GM12878 (cell line): ENCODE measurements at regions not wholly inside any gene's neighbourhood (a gene's known extent, or its start where the extent isn't known, plus 50 kb on each side); places are given as distances from the start of the nearest gene placed in this dataset.

Experiments
- CEBPB ChIP-seq, 2 experiments: fragments of 150-350 bp in 1 of 2; IDR thresholded peaks; 2 replicates each; pipeline ENCODE4 v1.6.1; 2012 to 2014; ENCODE audit warnings: low read depth in 2 of 2, low read length in 2 of 2, borderline replicate concordance in 1 of 2, inconsistent platforms in 1 of 2
- CTCF ChIP-seq, 3 experiments: IDR thresholded peaks in 2 of 3; conservative IDR thresholded peaks in 1 of 3; 2 replicates each; pipeline ENCODE4 v1.5.1; 2011; ENCODE audit warnings: low read depth in 3 of 3, low read length in 3 of 3, mild to moderate bottlenecking in 3 of 3, control low read depth in 2 of 3, moderate library complexity in 2 of 3, inconsistent platforms in 1 of 3, mixed read lengths in 1 of 3; ENCODE audit not compliant: control insufficient read depth in 2 of 3, insufficient read depth in 1 of 3; ENCODE audit errors: extremely low read depth in 1 of 3
- GABPA ChIP-seq: IDR thresholded peaks from 2 replicates; pipeline ENCODE4 v1.6.1; 2014; ENCODE audit warnings: antibody characterized with exemption, low read depth, mild to moderate bottlenecking, inconsistent platforms
- IRF4 ChIP-seq: IDR thresholded peaks from 2 replicates; pipeline ENCODE4 v1.6.1; 2011; ENCODE audit warnings: low read depth, low read length
- MXI1 ChIP-seq: fragments of 150-350 bp; IDR thresholded peaks from 2 replicates; pipeline ENCODE4 v1.6.1; 2011; ENCODE audit warnings: low read depth, mild to moderate bottlenecking, inconsistent platforms, low read length, improper control_type of control experiment
- MYC ChIP-seq: IDR thresholded peaks from 2 replicates; pipeline ENCODE4 v1.6.1; 2011; ENCODE audit warnings: mild to moderate bottlenecking, low read length, moderate library complexity, inconsistent platforms; ENCODE audit not compliant: insufficient read depth, insufficient replicate concordance, insufficient read length, severe bottlenecking
- NR2C2 ChIP-seq: IDR thresholded peaks from 2 replicates; pipeline ENCODE4 v1.6.1; 2011; ENCODE audit warnings: borderline replicate concordance, low read depth; ENCODE audit not compliant: control insufficient read depth, insufficient read length
- ZBTB40 ChIP-seq: fragments of 450-650 bp; IDR thresholded peaks from 2 replicates; pipeline ENCODE4 v1.6.1; 2016; ENCODE audit warnings: mild to moderate bottlenecking, moderate library complexity, borderline replicate concordance
- ZNF24 ChIP-seq: fragments of 450-650 bp; IDR thresholded peaks from 2 replicates; pipeline ENCODE4 v1.6.1; 2017; ENCODE audit warnings: antibody characterized with exemption, mild to moderate bottlenecking

GRCh38 chr18:78158943-78159342 is 820.7 kb upstream of the SALL3 start:
- TF ChIP-seq MYC (no peak), ZNF24 (no peak), CTCF (IDR thresholded peaks at IDR 0.05 in 2 of 3, conservative IDR thresholded peaks at IDR 0.05 in 1 of 3; ENCODE audit: control insufficient read depth in 2 of 3, extremely low read depth in 1 of 3, insufficient read depth in 1 of 3, low read depth in 3 of 3, low read length in 3 of 3) (no peak), NR2C2 (no peak), ZBTB40 (no peak), GABPA (no peak), MXI1 (no peak), CEBPB (IDR thresholded peaks at IDR 0.05; ENCODE audit: borderline replicate concordance in 1 of 2, low read depth in 2 of 2, low read length in 2 of 2) (no peak), IRF4 (no peak)
